Head of caudate nucleus (tissue), 42 donors: ENCODE measurements at regions not wholly inside any gene's neighbourhood (a gene's known extent, or its start where the extent isn't known, plus 50 kb on each side); places are given as distances from the start of the nearest gene placed in this dataset.

Experiments
- DNase-seq, 42 donors: peaks; one replicate each; pipeline versions ENCODE4 v3.0.0 to v3.0.0-alpha.2; 2020 to 2021; ENCODE audit warnings: mixed read lengths in 7 of 42
- intact Hi-C: fragments of 100-400 bp; cut with DNase I; formaldehyde crosslinking; loops from one replicate; pipeline ENCODE4 v1.15.0; 2022

DNA sequence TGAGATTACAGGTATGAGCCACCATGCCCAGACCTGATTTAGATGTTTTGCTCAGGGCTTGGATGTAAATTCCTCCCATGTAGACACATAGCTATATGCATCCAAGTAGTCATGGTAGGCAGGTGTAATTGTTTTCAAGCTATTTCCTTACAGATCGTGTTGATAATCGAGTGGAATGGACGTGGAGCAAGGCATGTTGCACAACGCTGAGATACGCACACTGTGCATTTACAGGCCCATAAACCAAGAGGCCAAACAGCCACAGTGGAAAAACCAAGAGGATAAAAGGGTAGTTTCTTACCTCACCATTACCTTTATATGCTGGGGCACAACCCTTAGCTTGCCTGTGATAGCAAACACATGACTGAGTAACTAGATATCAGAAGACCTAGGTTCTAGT, 51.0 kb upstream of the ADGRF1 start:
- intact Hi-C loops: no loop called here
- DNase-seq: no peak

DNA sequence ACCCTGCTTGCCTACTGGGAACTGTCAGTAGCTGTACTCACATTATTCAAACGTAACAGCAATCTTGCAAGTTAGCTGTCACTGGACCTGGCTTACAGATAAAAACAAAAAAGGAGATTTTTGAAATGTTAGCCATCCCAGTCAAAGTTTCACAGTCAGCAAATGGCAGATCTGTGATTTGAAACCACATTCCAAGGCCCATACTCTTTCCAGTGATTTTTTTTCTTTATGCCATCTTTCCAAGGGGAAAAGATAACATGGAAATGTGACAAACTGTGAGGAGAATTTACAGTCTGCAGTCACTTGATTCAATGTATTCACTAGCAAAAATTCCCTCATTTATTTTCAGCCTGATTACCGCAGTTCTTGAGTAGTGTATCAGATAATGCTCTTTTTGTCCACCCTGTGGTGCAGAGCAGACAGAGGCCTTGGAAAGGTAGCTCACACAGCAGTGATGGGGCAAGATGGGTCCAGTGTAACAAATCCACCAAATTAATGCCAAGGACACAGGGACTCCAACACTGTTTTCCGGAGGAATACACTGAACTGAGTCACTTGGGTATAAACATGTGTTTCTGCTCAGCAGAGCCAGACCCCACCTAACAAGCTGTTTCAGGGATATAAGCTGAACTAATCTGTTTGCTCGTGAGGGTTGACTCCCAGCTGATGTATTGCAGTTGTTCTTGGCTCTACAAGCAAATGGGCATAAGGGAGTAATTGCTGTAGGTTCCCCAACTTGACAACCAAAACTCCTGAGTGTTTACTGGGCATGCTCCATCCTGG, 49.9 kb upstream of the ADGRF1 start:
- no peak for DNase-seq
- intact Hi-C loops: no loop called here
